ENCODE measurements at regions not wholly inside any gene's neighbourhood (a gene's known extent, or its start where the extent isn't known, plus 50 kb on each side); places are given as distances from the start of the nearest gene placed in this dataset.
"Not testable (repeated sequence)": the region's sequence is repeated elsewhere in the genome, so short reads cannot be mapped to it uniquely, and the experiment has no call there.

- in situ Hi-C loops (cut with HindIII; ENCODE audit: low sequenced_read_pairs); DNase-seq (ENCODE audit: low spot score): not testable (repeated sequence)
These were observed 124.3 kb downstream of the PTCHD1 start for GRCh38 chrX:23458957-23459356.

GRCh38 chrX:23465105-23465791 lies 130.6 kb downstream of the PTCHD1 start:
- no peak for DNase-seq (ENCODE audit: low spot score)
- in situ Hi-C loops (cut with HindIII; ENCODE audit: low sequenced_read_pairs) = no loop called here

- DNase-seq (ENCODE audit: low spot score) = no peak
- in situ Hi-C loops (cut with HindIII; ENCODE audit: low sequenced_read_pairs) = no loop called here
These were observed 131.3 kb downstream of the PTCHD1 start for GRCh38 chrX:23465985-23466384.

GRCh38 chrX:23478056-23478455 lies 143.4 kb downstream of the PTCHD1 start:
- in situ Hi-C loops (cut with HindIII; ENCODE audit: low sequenced_read_pairs) = no loop called here
- DNase-seq (ENCODE audit: low spot score) = no peak

GRCh38 chrX:23478561-23478960 lies 143.9 kb downstream of the PTCHD1 start:
- in situ Hi-C loops (cut with HindIII; ENCODE audit: low sequenced_read_pairs) = no loop called here

GRCh38 chrX:23482561-23482960 lies 147.9 kb downstream of the PTCHD1 start:
- in situ Hi-C loops (cut with HindIII; ENCODE audit: low sequenced_read_pairs) = no loop called here
- peak; percentile 0 for DNase-seq (ENCODE audit: low spot score)

More at GRCh38 chrX:23478561-23478960, 143.9 kb downstream of the PTCHD1 start:
- no peak for DNase-seq (ENCODE audit: low spot score)

GRCh38 chrX:23483396-23483795 lies 148.7 kb downstream of the PTCHD1 start:
- in situ Hi-C loops (cut with HindIII; ENCODE audit: low sequenced_read_pairs) = no loop called here
- DNase-seq (ENCODE audit: low spot score) = peak; percentile 26

GRCh38 chrX:23493941-23494374 lies 159.3 kb downstream of the PTCHD1 start:
- in situ Hi-C loops (cut with HindIII; ENCODE audit: low sequenced_read_pairs) = no loop called here
- DNase-seq (ENCODE audit: low spot score) = no peak

GRCh38 chrX:23494741-23495140 lies 160.1 kb downstream of the PTCHD1 start:
- DNase-seq (ENCODE audit: low spot score) = no peak

GRCh38 chrX:23497919-23498318 lies 163.3 kb downstream of the PTCHD1 start:
- no peak for DNase-seq (ENCODE audit: low spot score)
- in situ Hi-C loops (cut with HindIII; ENCODE audit: low sequenced_read_pairs) = no loop called here

More at GRCh38 chrX:23494741-23495140, 160.1 kb downstream of the PTCHD1 start:
- in situ Hi-C loops (cut with HindIII; ENCODE audit: low sequenced_read_pairs) = no loop called here

- DNase-seq (ENCODE audit: low spot score) = no peak
- in situ Hi-C loops (cut with HindIII; ENCODE audit: low sequenced_read_pairs) = no loop called here
These were observed 165.3 kb upstream of the PRDX4 start for GRCh38 chrX:23501974-23502373.

- DNase-seq (ENCODE audit: low spot score) = peak; percentile 72
- in situ Hi-C loops (cut with HindIII; ENCODE audit: low sequenced_read_pairs) = no loop called here
These were observed 163.3 kb upstream of the PRDX4 start for GRCh38 chrX:23503835-23504539.

GRCh38 chrX:23504540-23504884 lies 162.8 kb upstream of the PRDX4 start:
- no peak for DNase-seq (ENCODE audit: low spot score)
- in situ Hi-C loops (cut with HindIII; ENCODE audit: low sequenced_read_pairs) = no loop called here

- in situ Hi-C loops (cut with HindIII; ENCODE audit: low sequenced_read_pairs) = no loop called here
- DNase-seq (ENCODE audit: low spot score) = no peak
These were observed 162.4 kb upstream of the PRDX4 start for GRCh38 chrX:23504895-23505294.

- DNase-seq (ENCODE audit: low spot score) = no peak
These were observed 161.6 kb upstream of the PRDX4 start for GRCh38 chrX:23505531-23506303.

GRCh38 chrX:23509256-23509655 lies 158.0 kb upstream of the PRDX4 start:
- in situ Hi-C loops (cut with HindIII; ENCODE audit: low sequenced_read_pairs) = no loop called here

More at GRCh38 chrX:23505531-23506303, 161.6 kb upstream of the PRDX4 start:
- in situ Hi-C loops (cut with HindIII; ENCODE audit: low sequenced_read_pairs) = no loop called here

GRCh38 chrX:23511793-23512192 lies 155.5 kb upstream of the PRDX4 start:
- peak; percentile 75 for DNase-seq (ENCODE audit: low spot score)

More at GRCh38 chrX:23509256-23509655, 158.0 kb upstream of the PRDX4 start:
- DNase-seq (ENCODE audit: low spot score) = no peak

GRCh38 chrX:23513121-23513520 lies 154.2 kb upstream of the PRDX4 start:
- DNase-seq (ENCODE audit: low spot score) = peak; percentile 30
- in situ Hi-C loops (cut with HindIII; ENCODE audit: low sequenced_read_pairs) = no loop called here

More at GRCh38 chrX:23511793-23512192, 155.5 kb upstream of the PRDX4 start:
- in situ Hi-C loops (cut with HindIII; ENCODE audit: low sequenced_read_pairs) = no loop called here

GRCh38 chrX:23514082-23514481 lies 153.2 kb upstream of the PRDX4 start:
- in situ Hi-C loops (cut with HindIII; ENCODE audit: low sequenced_read_pairs) = no loop called here
- peak; percentile 62 for DNase-seq (ENCODE audit: low spot score)

- in situ Hi-C loops (cut with HindIII; ENCODE audit: low sequenced_read_pairs) = no loop called here
- DNase-seq (ENCODE audit: low spot score) = no peak
These were observed 152.3 kb upstream of the PRDX4 start for GRCh38 chrX:23515028-23515427.
